GM21447 (cell line): ENCODE measurements at regions not wholly inside any gene's neighbourhood (a gene's known extent, or its start where the extent isn't known, plus 50 kb on each side); places are given as distances from the start of the nearest gene placed in this dataset.

Source experiments
- ATAC-seq: cut with Tn5 transposase; IDR thresholded peaks from one replicate; pipeline ENCODE4 v1.9.1; 2021; ENCODE audit not compliant: unreplicated experiment

DNA sequence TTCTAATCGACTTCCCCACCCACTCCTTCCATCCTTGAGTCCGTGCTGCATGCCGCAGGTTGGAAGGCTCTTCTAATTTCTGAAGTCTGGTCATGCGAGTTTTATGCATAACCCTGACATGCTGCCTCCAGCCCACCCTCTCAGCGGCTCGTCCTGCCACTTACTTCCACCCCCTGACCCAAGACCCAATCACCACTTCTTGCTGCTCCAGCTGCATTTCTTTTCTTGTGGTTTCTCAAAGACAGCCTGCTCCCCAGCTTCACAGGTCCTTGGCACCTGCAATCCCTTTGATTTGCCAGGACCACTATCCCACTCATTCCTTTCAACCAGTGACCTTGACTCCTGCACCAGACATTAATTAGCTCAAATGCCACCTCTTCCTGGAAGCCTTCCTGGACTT is 486.7 kb downstream of the VRK1 start:
- no peak for ATAC-seq

GRCh38 chr14:97287956-97288355 is 490.8 kb downstream of the VRK1 start:
- no peak for ATAC-seq

GRCh38 chr14:97290065-97290464 is 492.9 kb downstream of the VRK1 start:
- ATAC-seq: no peak

GRCh38 chr14:97290977-97291376 is 493.8 kb downstream of the VRK1 start:
- no peak for ATAC-seq

GRCh38 chr14:97293659-97294058 is 496.5 kb downstream of the VRK1 start:
- no peak for ATAC-seq

DNA sequence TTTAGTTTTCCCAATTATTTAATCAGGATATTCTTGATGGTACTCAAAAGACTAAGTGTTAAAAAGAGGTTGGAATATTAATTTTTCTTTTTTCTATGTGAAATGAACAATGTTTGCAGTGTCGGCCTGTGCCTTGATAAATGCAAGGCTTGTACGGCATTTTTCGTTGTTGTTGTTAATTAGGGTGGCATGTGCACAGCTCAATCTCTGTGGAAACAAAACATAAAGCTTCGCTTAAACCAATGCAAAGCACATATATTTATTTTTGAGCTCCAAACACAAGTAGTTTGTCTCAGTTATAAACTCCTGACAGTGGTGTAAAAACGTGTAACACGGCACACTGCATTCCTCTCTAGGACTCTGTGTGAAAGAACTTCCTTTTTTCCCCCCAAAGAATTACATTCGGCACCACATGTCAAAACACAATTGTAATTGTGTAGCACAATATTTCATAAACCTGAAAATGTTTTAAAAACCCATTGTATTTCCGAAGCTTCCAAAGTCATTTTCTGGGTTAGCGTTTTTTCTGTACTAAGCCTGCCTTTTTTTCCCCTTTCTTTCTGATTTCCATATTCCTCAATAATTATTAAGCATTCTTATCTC is 498.0 kb downstream of the VRK1 start:
- no peak for ATAC-seq

GRCh38 chr14:97296176-97296575 is 499.0 kb downstream of the VRK1 start:
- ATAC-seq: no peak

GRCh38 chr14:97297100-97297499 is 499.9 kb downstream of the VRK1 start:
- ATAC-seq: no peak

DNA sequence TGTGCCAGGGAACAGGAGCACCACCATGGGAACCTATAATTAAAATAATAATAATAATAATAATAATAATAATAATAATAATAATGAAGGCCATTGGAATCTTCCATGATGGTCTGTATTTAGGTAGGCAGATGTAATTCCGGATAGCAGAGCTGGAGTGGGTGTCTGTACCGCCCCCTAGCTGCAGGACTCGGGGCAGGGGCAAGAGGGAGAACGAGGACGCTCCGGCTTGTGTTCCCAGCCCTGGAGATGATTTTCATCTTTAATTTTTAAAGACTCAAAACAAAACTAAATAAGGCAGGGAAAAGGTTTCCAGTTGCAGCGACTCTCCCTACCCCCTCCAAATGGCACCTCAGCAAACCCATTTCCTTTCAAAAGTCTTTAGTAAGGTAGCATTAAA is 501.1 kb downstream of the VRK1 start:
- no peak for ATAC-seq

- no peak for ATAC-seq
Measured at GRCh38 chr14:97298736-97299135, 501.6 kb downstream of the VRK1 start.

GRCh38 chr14:97299661-97300060 is 502.5 kb downstream of the VRK1 start:
- no peak for ATAC-seq

DNA sequence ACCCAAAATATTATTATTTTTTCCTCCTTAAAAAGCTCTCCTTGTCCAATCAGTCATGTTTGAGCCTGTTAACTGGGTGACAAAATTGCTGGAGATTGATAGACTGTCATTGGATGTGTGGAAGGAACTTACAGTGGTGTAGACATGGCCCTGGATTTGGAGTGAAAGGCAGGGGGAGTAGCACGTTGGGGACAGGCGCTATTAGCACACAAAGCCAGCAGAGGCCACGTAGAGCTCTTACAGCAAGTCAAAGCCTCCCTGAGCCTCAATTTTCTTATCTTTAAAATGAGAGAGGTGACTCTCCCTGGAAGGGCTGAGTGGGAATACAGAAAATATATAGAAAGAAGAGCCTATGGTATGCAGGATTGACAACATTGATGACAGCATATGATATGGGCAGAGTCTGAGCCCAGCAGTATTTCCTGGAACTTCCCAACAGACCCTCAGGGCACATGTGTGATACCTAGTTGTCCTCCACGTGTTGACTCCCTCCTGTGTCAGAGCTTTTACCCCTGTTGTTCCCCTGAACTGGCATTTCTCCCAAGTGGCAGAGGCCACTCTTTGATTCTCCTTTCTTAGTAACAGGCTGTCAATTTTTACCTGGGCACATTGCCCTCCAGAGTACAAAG is 504.9 kb downstream of the VRK1 start:
- ATAC-seq: no peak

DNA sequence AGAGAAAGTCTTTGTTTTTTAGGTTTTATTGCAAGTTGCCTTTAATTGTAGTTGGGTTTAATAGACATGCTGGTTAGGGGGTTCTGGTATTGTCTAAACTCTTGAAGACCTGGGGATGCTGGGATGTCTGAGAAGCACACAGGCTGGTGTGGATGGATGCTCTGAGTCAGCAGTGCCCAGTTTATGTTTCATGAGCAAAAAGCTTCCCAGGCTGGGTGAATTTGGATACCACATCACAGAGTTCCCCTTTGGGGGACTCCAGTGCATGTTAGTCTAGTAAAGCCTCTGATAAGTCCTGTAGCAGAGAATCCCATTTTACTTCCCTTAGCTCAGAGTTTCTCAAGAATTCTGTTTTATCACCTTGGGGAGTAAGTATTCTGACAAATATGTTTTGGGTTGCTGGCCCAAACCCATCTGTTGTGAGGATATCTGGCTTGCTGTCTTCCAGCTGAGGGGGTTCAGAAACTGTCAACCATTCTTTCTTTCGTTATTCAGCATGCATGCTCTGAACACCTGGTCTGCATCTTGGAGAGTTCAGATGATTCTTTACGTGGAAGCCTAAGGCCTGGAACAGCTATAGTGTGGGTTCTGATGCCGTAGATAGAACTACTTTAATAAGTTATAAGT is 509.1 kb downstream of the VRK1 start:
- ATAC-seq: peak; percentile 62

GRCh38 chr14:97306760-97307246 is 509.6 kb downstream of the VRK1 start:
- peak; percentile 36 for ATAC-seq

- no peak for ATAC-seq
Measured at GRCh38 chr14:97311411-97311810, 514.2 kb downstream of the VRK1 start.

DNA sequence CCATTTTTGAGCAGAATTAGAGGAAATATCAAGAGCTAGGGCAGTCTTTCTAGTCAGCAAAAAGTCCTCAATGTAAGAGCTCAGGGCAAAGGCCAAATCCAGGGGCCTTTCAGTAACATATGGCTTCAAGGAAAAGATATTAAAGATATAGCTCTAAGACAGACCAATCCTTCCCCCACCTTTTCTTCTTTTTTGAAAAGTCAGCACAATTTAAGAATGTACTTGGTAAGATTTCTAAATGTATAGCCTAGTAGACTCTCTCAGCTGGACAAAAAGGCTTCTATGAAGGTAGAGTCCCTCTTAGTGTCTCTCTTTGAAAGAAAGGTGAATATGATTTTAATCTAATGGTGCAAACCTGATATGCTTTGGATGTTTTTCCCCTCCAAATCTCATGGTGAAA is 515.7 kb downstream of the VRK1 start:
- no peak for ATAC-seq

- no peak for ATAC-seq
Measured at GRCh38 chr14:97315790-97316189, 518.6 kb downstream of the VRK1 start.

GRCh38 chr14:97318380-97318779 is 521.2 kb downstream of the VRK1 start:
- ATAC-seq: no peak

DNA sequence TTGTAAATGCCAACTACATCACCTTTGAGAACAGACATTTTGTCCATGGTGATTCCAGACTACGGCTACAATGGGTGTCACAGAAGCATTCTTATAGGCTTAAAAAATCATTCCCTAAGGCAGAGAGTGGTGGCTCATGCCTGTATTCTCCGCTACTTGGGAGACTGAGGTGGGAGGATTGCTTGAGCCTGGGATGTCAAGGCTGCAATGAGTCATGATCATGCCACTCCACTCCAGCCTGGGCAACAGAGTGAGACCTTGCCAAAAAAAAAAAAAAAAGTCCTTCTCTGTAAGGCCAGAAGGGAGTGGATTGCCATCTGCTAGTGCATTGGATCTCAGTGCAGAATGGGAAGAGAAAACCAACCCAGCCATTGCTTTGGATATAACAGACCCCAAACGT is 522.5 kb downstream of the VRK1 start:
- ATAC-seq: no peak

GRCh38 chr14:97328743-97329142 is 531.6 kb downstream of the VRK1 start:
- ATAC-seq: no peak

DNA sequence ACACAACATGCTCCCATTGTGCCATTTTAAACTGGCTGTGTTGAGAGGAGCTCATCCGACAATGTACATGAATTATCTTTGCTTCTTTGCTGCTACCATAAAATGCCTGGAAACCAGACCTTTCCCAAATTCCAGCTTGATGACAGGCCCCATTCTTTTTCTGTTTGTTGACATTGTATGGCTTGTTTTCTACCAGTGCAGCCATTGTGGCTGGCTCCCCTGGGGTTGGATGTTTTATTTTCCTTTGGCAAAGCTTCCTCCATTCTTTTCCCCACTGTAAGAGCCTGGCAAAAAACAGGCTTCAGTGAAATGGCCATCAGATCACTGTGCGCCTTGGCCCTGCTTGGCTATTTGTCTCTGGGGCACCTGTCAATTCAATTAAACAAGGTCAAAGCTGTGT is 532.5 kb downstream of the VRK1 start:
- no peak for ATAC-seq

DNA sequence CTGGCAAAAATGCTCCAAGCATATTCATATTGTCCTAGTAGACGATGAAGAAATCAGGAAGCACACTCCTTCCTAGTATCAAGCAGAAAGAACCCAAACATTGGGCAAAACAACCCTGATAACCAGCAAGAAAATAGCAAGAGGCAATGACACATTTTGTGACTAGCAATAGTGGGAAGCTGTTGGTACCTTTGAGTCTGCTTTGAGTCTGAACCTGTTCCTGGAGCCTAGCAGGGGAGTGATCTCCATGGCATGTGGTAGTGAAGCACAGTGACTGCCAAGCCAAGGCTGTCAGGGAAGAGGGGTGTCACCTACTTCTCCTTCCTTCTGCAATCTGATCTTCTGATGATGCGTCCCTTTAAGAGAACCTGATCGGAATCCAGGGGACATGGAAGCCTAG is 533.9 kb downstream of the VRK1 start:
- no peak for ATAC-seq

DNA sequence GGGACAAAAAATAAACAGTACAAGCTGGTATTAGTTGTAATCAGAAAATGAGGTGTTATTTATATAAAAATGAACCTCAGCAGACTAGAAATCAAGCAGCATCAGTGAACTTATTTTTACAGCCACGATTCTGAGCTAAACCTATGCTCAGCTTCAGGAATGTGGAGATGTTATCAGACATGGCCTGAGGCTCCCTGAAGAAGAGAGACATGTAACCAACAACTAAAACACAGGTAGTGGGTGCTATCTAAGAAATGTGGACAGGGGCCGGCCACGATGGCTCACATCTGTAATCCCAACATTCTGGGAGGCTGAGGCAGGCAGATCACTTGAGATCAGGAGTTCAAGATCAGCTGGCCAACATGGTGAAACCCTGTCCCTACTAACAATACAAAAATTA is 534.3 kb downstream of the VRK1 start:
- no peak for ATAC-seq
